GM23248 (cell line): ENCODE measurements at regions not wholly inside any gene's neighbourhood (a gene's known extent, or its start where the extent isn't known, plus 50 kb on each side); places are given as distances from the start of the nearest gene placed in this dataset.

Source experiments
- DNase-seq: peaks from one replicate; pipeline ENCODE4 v3.0.0-alpha.2; 2015
- H2AFZ ChIP-seq: fragments of 200-600 bp; sonication (generic); 2 replicates; pipeline ENCODE4 v1.6.1; 2016; ENCODE audit warnings: antibody characterized with exemption
- H3F3A ChIP-seq: fragments of 200-600 bp; sonication (generic); 2 replicates; pipeline ENCODE4 v1.6.1; 2016; ENCODE audit warnings: mild to moderate bottlenecking, antibody characterized with exemption, mixed run types; ENCODE audit not compliant: insufficient read depth
- H3K27ac ChIP-seq: fragments of 200-600 bp; sonication (generic); 2 replicates; pipeline ENCODE4 v1.5.1; 2016; ENCODE audit warnings: mild to moderate bottlenecking
- H3K27me3 ChIP-seq: fragments of 200-600 bp; sonication (generic); replicated peaks from 2 replicates; pipeline ENCODE4 v1.6.1; 2016; ENCODE audit warnings: mild to moderate bottlenecking; ENCODE audit not compliant: insufficient read depth
- H3K36me3 ChIP-seq: fragments of 200-600 bp; sonication (generic); 2 replicates; pipeline ENCODE4 v1.6.1; 2016; ENCODE audit warnings: low read depth, mild to moderate bottlenecking
- H3K4me1 ChIP-seq: fragments of 200-600 bp; sonication (generic); 2 replicates; pipeline ENCODE4 v1.6.1; 2016; ENCODE audit warnings: mild to moderate bottlenecking; ENCODE audit not compliant: insufficient read depth
- H3K4me2 ChIP-seq: fragments of 200-600 bp; sonication (generic); one replicate; pipeline ENCODE4 v1.6.1; 2016; ENCODE audit warnings: mild to moderate bottlenecking; ENCODE audit not compliant: unreplicated experiment
- H3K4me3 ChIP-seq: fragments of 200-600 bp; sonication (generic); 2 replicates; pipeline ENCODE4 v1.5.1; 2016; ENCODE audit warnings: mild to moderate bottlenecking
- H3K79me2 ChIP-seq: fragments of 200-600 bp; sonication (generic); 2 replicates; pipeline ENCODE4 v1.6.1; 2016; ENCODE audit warnings: mild to moderate bottlenecking; ENCODE audit not compliant: insufficient read depth
- H3K9ac ChIP-seq: fragments of 200-600 bp; sonication (generic); 2 replicates; pipeline ENCODE4 v1.6.1; 2016; ENCODE audit warnings: mild to moderate bottlenecking
- H3K9me2 ChIP-seq: fragments of 200-600 bp; sonication (generic); 2 replicates; pipeline ENCODE4 v1.6.1; 2016; ENCODE audit warnings: mixed run types, mild to moderate bottlenecking, moderate library complexity; ENCODE audit not compliant: insufficient read depth
- H3K9me3 ChIP-seq: fragments of 200-600 bp; sonication (generic); one replicate; pipeline ENCODE4 v1.6.1; 2017; ENCODE audit warnings: low read depth
- H4K20me1 ChIP-seq: fragments of 200-600 bp; sonication (generic); 2 replicates; pipeline ENCODE4 v1.6.0; 2016; ENCODE audit not compliant: insufficient read depth
- EZH2 ChIP-seq: fragments of 200-600 bp; sonication (generic); IDR thresholded peaks from 2 replicates; pipeline ENCODE4 v1.6.1; 2018; ENCODE audit warnings: antibody characterized with exemption, mild to moderate bottlenecking; ENCODE audit not compliant: insufficient read depth, poor library complexity, severe bottlenecking
- EZH2phosphoT487 ChIP-seq: fragments of 200-600 bp; sonication (generic); IDR thresholded peaks from 2 replicates; pipeline ENCODE4 v1.6.1; 2018; ENCODE audit warnings: antibody characterized with exemption, moderate library complexity, mild to moderate bottlenecking, low read depth; ENCODE audit not compliant: insufficient read depth
- whole genome bisulfite sequencing, 2 experiments: methylation state at CpG; one replicate each; pipeline ENCODE4 v1.1.6; 2015 to 2017; ENCODE audit warnings: low lambda C conversion rate in 2 of 2, low coverage in 1 of 2; ENCODE audit errors: missing lambda C conversion rate in 2 of 2; 5-methylcytosine and 5-hydroxymethylcytosine counted together
- in situ Hi-C: fragments of 300-500 bp; cut with MboI; formaldehyde crosslinking; loops from 2 replicates; pipeline ENCODE4 v1.15.0; 2020

- Histone ChIP-seq H2AFZ (peak overlapping the region; percentile 61), H3K4me1 (peaks cover 26% of the 10 kb centered on the region), H3K9me2 (no peaks in the 10 kb centered on the region), H3F3A (peaks cover 32% of the 10 kb centered on the region), H3K9me3 (no peaks in the 10 kb centered on the region), H3K4me2 (peak overlapping the region; percentile 69), H3K27ac (peak overlapping the region; percentile 85), H3K79me2 (no peaks in the 10 kb centered on the region), H4K20me1 (no peaks in the 10 kb centered on the region), H3K4me3 (0 out of 2 replicates have a peak overlapping the region, but pooled peaks have one; percentile 26), H3K27me3 (no peaks in the 10 kb centered on the region), H3K9ac (0 out of 2 replicates have a peak overlapping the region, but pooled peaks have one; percentile 27), H3K36me3 (no peaks in the 10 kb centered on the region)
- DNase-seq: peak; percentile 97
- 10 to 11% methylated on average over 9 of the region's 9 CpGs for WGBS, 2 experiments
- no peak for TF ChIP-seq EZH2
- TF ChIP-seq EZH2phosphoT487: peak; percentile 63; the same call in 1 of the 2 replicates
- in situ Hi-C loops: no loop called here
These were observed 169.9 kb downstream of the SLC28A3 start for GRCh38 chr9:84170521-84171141.

- Histone ChIP-seq H3K9me3 (no peaks in the 10 kb centered on the region), H4K20me1 (no peaks in the 10 kb centered on the region), H3K9me2 (no peaks in the 10 kb centered on the region), H3K27ac (no peak overlapping the region), H3K4me1 (peaks cover 26% of the 10 kb centered on the region), H3F3A (peaks cover 29% of the 10 kb centered on the region), H3K79me2 (no peaks in the 10 kb centered on the region), H3K9ac (no peak overlapping the region), H3K4me2 (no peak overlapping the region), H3K4me3 (no peak overlapping the region), H2AFZ (no peak overlapping the region; the same call in 1 of the 2 replicates), H3K36me3 (no peaks in the 10 kb centered on the region), H3K27me3 (no peaks in the 10 kb centered on the region)
- in situ Hi-C loops: no loop called here
- DNase-seq: no peak
- 50 to 52% methylated on average over 2 of the region's 2 CpGs for WGBS, 2 experiments
- TF ChIP-seq EZH2 (no peak), EZH2phosphoT487 (no peak)
These were observed 166.6 kb downstream of the SLC28A3 start for GRCh38 chr9:84173961-84174360.

GRCh38 chr9:84174486-84174885 is 166.1 kb downstream of the SLC28A3 start:
- peaks cover 25% of the 10 kb centered on the region for H3F3A ChIP-seq
- peak; percentile 19 for DNase-seq
- no peak overlapping the region for H3K27ac ChIP-seq
- in situ Hi-C loops: no loop called here
- no peak overlapping the region for H3K4me2 ChIP-seq
- H3K9ac ChIP-seq: no peak overlapping the region
- H2AFZ ChIP-seq: peak overlapping the region; percentile 5; the same call in 1 of the 2 replicates
- no peak overlapping the region for H3K4me3 ChIP-seq
- no peaks in the 10 kb centered on the region for H3K79me2 ChIP-seq
- H3K36me3 ChIP-seq: no peaks in the 10 kb centered on the region
- H3K27me3 ChIP-seq: no peaks in the 10 kb centered on the region
- no peaks in the 10 kb centered on the region for H4K20me1 ChIP-seq
- H3K9me2 ChIP-seq: no peaks in the 10 kb centered on the region
- TF ChIP-seq EZH2phosphoT487: no peak
- TF ChIP-seq EZH2: no peak
- H3K9me3 ChIP-seq: no peaks in the 10 kb centered on the region
- 30 to 41% methylated on average over 1 of the region's 1 CpG for WGBS, 2 experiments
- H3K4me1 ChIP-seq: peaks cover 24% of the 10 kb centered on the region

GRCh38 chr9:84177407-84177806 is 163.2 kb downstream of the SLC28A3 start:
- no peak overlapping the region for H2AFZ ChIP-seq
- no peaks in the 10 kb centered on the region for H4K20me1 ChIP-seq
- DNase-seq: no peak
- no peaks in the 10 kb centered on the region for H3K9me3 ChIP-seq
- H3K4me2 ChIP-seq: no peak overlapping the region
- H3K27ac ChIP-seq: no peak overlapping the region
- H3K4me1 ChIP-seq: peaks cover 15% of the 10 kb centered on the region
- peaks cover 14% of the 10 kb centered on the region for H3F3A ChIP-seq
- WGBS, 2 experiments: 80 to 83% methylated on average over 3 of the region's 3 CpGs
- no peaks in the 10 kb centered on the region for H3K36me3 ChIP-seq
- no peak overlapping the region for H3K9ac ChIP-seq
- H3K4me3 ChIP-seq: no peak overlapping the region
- H3K9me2 ChIP-seq: no peaks in the 10 kb centered on the region
- TF ChIP-seq EZH2phosphoT487 (no peak), EZH2 (no peak)
- H3K79me2 ChIP-seq: no peaks in the 10 kb centered on the region
- in situ Hi-C loops: no loop called here
- no peaks in the 10 kb centered on the region for H3K27me3 ChIP-seq
